HepG2 (cell line): ENCODE measurements at regions not wholly inside any gene's neighbourhood (a gene's known extent, or its start where the extent isn't known, plus 50 kb on each side); places are given as distances from the start of the nearest gene placed in this dataset.

Source experiments
- CEBPB ChIP-seq: IDR thresholded peaks from 2 replicates; pipeline ENCODE4 v1.6.1; 2011; ENCODE audit warnings: low read depth, low read length, improper control_type of control experiment, borderline replicate concordance
- GATAD1 ChIP-seq: IDR thresholded peaks from 2 replicates; pipeline ENCODE4 v1.6.1; 2016; ENCODE audit warnings: missing genetic modification reagents, missing compliant biosample characterization
- MATR3 ChIP-seq: sonication (generic); formaldehyde crosslinking; IDR thresholded peaks from 2 replicates; pipeline ENCODE4 v1.4.0; 2020; ENCODE audit warnings: missing genetic modification reagents
- ZC3H4 ChIP-seq: sonication (generic); formaldehyde crosslinking; IDR thresholded peaks from 2 replicates; pipeline ENCODE4 v1.4.0; 2020; ENCODE audit warnings: missing genetic modification reagents, borderline replicate concordance
- ZNF790 ChIP-seq: sonication (generic); formaldehyde crosslinking; IDR thresholded peaks from 2 replicates; pipeline ENCODE4 v1.8.0; 2022; ENCODE audit warnings: missing genetic modification reagents, mild to moderate bottlenecking, borderline replicate concordance
- ZNF792 ChIP-seq: IDR thresholded peaks from 2 replicates; pipeline ENCODE4 v1.6.1; 2016
- ZSCAN20 ChIP-seq: sonication (generic); formaldehyde crosslinking; IDR thresholded peaks from 2 replicates; pipeline ENCODE4 v1.4.0; 2020; ENCODE audit warnings: missing genetic modification reagents, mild to moderate bottlenecking, borderline replicate concordance
- TF ChIP-seq, protein P1 (sequence below): sonication (generic); formaldehyde crosslinking; IDR thresholded peaks from 2 replicates; pipeline ENCODE4 v1.4.0; 2020; ENCODE audit warnings: mild to moderate bottlenecking, missing genetic modification reagents
- TF ChIP-seq, protein P2 (sequence below): sonication (generic); formaldehyde crosslinking; conservative IDR thresholded peaks from 2 replicates; pipeline ENCODE4 v1.5.0; 2020; ENCODE audit warnings: missing genetic modification reagents
- TF ChIP-seq, protein P3 (sequence below): fragments of 450-650 bp; IDR thresholded peaks from 2 replicates; pipeline ENCODE4 v1.6.1; 2016
- TF ChIP-seq, protein P4 (sequence below): sonication (generic); formaldehyde crosslinking; IDR thresholded peaks from 2 replicates; pipeline ENCODE4 v1.4.0; 2020; ENCODE audit warnings: missing genetic modification reagents
- TF ChIP-seq, protein P5 (sequence below): sonication (generic); formaldehyde crosslinking; IDR thresholded peaks from 2 replicates; pipeline ENCODE4 v1.5.0; 2020; ENCODE audit warnings: mild to moderate bottlenecking, missing genetic modification reagents

DNA sequence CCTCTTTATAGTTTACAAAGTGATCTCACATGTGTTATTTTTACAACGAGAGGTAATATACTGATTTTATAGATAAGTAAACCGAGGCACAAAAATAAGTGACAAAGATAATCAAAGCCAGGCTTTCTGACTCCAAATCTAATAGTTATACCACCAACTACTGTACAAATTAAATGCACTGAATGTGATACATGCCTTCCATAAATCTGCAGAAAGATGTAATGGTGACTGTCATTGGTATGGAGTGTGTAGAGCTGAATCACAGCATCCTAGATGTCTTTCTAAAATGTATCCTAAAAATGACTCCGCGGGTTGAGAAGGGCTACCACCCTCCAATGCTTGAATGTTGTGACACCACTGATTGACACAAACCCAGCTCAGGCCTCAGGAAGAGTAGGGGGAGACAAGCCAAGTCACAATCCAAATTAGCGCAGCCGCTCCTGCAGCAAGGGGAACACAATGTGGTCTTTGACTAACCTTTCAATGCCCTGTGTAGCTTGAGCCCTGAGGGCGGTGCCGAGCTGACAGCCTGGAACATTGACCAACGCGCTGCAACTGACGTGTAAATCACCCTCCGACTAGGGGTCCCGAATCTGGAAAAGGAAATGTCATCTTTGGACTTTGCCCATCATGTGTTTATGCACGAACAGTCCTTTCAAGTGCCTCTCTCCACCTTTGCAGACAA lies 136.8 kb downstream of the OLIG3 start (continued):
- TF ChIP-seq, protein P1, sequence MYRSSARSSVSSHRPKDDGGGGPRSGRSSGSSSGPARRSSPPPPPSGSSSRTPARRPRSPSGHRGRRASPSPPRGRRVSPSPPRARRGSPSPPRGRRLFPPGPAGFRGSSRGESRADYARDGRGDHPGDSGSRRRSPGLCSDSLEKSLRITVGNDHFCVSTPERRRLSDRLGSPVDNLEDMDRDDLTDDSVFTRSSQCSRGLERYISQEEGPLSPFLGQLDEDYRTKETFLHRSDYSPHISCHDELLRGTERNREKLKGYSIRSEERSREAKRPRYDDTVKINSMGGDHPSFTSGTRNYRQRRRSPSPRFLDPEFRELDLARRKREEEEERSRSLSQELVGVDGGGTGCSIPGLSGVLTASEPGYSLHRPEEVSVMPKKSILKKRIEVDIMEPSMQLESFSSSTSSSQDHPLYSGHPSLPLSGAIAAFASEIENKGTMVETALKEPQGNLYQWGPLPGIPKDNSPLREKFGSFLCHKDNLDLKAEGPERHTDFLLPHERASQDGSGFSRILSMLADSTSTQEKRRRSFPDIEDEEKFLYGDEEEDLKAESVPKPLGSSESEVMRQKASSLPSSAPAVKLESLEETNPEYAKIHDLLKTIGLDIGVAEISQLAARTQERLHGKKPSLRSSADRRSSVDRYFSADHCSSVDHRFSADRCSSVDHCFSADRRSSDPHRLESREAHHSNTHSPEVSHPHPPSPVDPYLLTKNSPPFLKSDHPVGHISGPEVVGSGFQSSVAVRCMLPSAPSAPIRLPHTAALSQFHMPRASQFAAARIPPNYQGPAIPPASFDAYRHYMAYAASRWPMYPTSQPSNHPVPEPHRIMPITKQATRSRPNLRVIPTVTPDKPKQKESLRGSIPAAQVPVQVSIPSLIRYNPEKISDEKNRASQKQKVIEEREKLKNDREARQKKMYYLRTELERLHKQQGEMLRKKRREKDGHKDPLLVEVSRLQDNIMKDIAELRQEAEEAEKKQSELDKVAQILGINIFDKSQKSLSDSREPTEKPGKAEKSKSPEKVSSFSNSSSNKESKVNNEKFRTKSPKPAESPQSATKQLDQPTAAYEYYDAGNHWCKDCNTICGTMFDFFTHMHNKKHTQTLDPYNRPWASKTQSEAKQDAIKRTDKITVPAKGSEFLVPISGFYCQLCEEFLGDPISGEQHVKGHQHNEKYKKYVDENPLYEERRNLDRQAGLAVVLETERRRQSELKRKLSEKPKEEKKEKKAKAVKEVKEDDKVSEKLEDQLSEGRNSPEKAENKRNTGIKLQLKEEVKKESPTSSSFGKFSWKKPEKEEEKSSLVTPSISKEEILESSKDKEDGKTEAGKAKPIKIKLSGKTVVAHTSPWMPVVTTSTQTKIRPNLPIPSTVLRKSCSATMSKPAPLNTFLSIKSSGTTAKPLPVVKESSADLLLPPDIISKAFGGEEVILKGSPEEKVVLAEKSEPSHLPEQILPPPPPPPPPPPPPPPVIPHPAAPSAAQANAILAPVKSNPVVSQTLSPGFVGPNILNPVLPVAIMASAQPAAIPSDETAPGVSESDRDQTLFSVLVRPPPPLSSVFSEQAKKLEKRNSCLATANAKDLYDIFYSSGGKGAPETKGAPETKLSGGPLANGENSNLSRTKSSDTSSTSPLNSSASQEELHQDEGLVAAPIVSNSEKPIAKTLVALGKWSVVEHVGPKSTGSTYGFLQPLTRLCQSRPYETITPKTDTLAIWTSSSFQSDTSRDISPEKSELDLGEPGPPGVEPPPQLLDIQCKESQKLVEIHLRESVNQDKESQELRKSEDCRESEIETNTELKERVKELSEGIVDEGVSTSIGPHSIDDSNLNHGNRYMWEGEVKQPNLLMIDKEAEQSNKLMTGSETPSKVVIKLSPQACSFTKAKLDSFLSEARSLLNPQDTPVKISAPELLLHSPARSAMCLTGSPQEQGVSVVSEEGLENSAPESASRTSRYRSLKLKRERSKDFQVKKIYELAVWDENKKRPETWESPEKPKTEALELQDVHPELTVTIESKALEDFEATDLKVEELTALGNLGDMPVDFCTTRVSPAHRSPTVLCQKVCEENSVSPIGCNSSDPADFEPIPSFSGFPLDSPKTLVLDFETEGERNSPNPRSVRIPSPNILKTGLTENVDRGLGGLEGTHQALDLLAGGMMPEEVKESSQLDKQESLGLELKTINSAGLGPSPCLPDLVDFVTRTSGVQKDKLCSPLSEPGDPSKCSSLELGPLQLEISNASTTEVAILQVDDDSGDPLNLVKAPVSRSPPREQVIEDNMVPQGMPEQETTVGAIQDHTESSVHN = 0 out of 2 replicates have a peak, but pooled peaks have one; percentile 55
- TF ChIP-seq, protein P2, sequence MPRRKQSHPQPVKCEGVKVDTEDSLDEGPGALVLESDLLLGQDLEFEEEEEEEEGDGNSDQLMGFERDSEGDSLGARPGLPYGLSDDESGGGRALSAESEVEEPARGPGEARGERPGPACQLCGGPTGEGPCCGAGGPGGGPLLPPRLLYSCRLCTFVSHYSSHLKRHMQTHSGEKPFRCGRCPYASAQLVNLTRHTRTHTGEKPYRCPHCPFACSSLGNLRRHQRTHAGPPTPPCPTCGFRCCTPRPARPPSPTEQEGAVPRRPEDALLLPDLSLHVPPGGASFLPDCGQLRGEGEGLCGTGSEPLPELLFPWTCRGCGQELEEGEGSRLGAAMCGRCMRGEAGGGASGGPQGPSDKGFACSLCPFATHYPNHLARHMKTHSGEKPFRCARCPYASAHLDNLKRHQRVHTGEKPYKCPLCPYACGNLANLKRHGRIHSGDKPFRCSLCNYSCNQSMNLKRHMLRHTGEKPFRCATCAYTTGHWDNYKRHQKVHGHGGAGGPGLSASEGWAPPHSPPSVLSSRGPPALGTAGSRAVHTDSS = no peak
- peak; percentile 69 for TF ChIP-seq GATAD1 (CRISPR knock-in tag)
- TF ChIP-seq ZSCAN20 = no peak
- no peak for TF ChIP-seq MATR3 (CRISPR knock-in tag)
- no peak; the same call in none of the 2 replicates for TF ChIP-seq ZC3H4 (CRISPR knock-in tag)
- TF ChIP-seq, protein P3, sequence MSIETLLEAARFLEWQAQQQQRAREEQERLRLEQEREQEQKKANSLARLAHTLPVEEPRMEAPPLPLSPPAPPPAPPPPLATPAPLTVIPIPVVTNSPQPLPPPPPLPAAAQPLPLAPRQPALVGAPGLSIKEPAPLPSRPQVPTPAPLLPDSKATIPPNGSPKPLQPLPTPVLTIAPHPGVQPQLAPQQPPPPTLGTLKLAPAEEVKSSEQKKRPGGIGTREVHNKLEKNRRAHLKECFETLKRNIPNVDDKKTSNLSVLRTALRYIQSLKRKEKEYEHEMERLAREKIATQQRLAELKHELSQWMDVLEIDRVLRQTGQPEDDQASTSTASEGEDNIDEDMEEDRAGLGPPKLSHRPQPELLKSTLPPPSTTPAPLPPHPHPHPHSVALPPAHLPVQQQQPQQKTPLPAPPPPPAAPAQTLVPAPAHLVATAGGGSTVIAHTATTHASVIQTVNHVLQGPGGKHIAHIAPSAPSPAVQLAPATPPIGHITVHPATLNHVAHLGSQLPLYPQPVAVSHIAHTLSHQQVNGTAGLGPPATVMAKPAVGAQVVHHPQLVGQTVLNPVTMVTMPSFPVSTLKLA = peak; percentile 43; the same call in 1 of the 2 replicates
- TF ChIP-seq ZNF790 = no peak
- TF ChIP-seq CEBPB = peak; percentile 83
- TF ChIP-seq, protein P4, sequence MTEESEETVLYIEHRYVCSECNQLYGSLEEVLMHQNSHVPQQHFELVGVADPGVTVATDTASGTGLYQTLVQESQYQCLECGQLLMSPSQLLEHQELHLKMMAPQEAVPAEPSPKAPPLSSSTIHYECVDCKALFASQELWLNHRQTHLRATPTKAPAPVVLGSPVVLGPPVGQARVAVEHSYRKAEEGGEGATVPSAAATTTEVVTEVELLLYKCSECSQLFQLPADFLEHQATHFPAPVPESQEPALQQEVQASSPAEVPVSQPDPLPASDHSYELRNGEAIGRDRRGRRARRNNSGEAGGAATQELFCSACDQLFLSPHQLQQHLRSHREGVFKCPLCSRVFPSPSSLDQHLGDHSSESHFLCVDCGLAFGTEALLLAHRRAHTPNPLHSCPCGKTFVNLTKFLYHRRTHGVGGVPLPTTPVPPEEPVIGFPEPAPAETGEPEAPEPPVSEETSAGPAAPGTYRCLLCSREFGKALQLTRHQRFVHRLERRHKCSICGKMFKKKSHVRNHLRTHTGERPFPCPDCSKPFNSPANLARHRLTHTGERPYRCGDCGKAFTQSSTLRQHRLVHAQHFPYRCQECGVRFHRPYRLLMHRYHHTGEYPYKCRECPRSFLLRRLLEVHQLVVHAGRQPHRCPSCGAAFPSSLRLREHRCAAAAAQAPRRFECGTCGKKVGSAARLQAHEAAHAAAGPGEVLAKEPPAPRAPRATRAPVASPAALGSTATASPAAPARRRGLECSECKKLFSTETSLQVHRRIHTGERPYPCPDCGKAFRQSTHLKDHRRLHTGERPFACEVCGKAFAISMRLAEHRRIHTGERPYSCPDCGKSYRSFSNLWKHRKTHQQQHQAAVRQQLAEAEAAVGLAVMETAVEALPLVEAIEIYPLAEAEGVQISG (CRISPR knock-in tag) = peak; percentile 91
- TF ChIP-seq, protein P5, sequence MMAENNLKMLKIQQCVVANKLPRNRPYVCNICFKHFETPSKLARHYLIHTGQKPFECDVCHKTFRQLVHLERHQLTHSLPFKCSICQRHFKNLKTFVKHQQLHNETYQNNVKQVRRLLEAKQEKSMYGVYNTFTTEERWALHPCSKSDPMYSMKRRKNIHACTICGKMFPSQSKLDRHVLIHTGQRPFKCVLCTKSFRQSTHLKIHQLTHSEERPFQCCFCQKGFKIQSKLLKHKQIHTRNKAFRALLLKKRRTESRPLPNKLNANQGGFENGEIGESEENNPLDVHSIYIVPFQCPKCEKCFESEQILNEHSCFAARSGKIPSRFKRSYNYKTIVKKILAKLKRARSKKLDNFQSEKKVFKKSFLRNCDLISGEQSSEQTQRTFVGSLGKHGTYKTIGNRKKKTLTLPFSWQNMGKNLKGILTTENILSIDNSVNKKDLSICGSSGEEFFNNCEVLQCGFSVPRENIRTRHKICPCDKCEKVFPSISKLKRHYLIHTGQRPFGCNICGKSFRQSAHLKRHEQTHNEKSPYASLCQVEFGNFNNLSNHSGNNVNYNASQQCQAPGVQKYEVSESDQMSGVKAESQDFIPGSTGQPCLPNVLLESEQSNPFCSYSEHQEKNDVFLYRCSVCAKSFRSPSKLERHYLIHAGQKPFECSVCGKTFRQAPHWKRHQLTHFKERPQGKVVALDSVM (CRISPR knock-in tag) = 0 out of 2 replicates have a peak, but pooled peaks have one; percentile 15
- peak; percentile 64; the same call in 1 of the 2 replicates for TF ChIP-seq ZNF792 (CRISPR knock-in tag)
